ENCODE measurements at regions not wholly inside any gene's neighbourhood (a gene's known extent, or its start where the extent isn't known, plus 50 kb on each side); places are given as distances from the start of the nearest gene placed in this dataset.

DNA sequence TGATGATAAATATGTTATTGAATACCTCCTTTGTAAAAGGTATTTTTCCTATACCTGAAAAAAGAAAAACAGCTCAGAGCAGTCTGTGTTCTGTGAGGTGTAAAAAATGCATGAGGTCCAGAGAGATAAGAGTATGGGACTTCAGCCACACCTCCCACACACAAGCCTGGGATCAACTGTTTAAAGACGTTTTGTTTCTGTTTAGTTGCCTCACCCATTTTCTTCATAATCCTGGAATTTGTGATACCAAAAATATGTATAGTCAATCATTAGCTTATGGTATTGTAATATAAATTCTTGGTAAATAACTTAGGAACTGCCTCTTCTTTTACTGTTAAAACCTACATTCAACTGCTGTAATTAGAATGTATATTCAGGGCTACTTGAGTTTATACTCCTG, 1322.9 kb upstream of the TMEFF2 start:
- H3K27ac ChIP-seq, result no peak overlapping the region
- H3K4me1 ChIP-seq, result no peaks in the 10 kb centered on the region
- H3K27me3 ChIP-seq, result no peaks in the 10 kb centered on the region
- H3K4me3 ChIP-seq, result no peak overlapping the region
- TF ChIP-seq EP300 (IDR thresholded peaks at IDR 0.05) (no peak), POLR2A (IDR thresholded peaks at IDR 0.05) (no peak), POLR2AphosphoS5 (IDR thresholded peaks at IDR 0.05) (no peak)
- TF ChIP-seq, protein P1, sequence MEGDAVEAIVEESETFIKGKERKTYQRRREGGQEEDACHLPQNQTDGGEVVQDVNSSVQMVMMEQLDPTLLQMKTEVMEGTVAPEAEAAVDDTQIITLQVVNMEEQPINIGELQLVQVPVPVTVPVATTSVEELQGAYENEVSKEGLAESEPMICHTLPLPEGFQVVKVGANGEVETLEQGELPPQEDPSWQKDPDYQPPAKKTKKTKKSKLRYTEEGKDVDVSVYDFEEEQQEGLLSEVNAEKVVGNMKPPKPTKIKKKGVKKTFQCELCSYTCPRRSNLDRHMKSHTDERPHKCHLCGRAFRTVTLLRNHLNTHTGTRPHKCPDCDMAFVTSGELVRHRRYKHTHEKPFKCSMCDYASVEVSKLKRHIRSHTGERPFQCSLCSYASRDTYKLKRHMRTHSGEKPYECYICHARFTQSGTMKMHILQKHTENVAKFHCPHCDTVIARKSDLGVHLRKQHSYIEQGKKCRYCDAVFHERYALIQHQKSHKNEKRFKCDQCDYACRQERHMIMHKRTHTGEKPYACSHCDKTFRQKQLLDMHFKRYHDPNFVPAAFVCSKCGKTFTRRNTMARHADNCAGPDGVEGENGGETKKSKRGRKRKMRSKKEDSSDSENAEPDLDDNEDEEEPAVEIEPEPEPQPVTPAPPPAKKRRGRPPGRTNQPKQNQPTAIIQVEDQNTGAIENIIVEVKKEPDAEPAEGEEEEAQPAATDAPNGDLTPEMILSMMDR (IDR thresholded peaks at IDR 0.05), result no peak
- 63% methylated on average over 1 of the region's 1 CpG for WGBS
- no peaks in the 10 kb centered on the region for H3K36me3 ChIP-seq
- H3K9me3 ChIP-seq, result peaks cover 3% of the 10 kb centered on the region
- DNase-seq (ENCODE audit: low spot score in 2 of 2), result no peak

DNA sequence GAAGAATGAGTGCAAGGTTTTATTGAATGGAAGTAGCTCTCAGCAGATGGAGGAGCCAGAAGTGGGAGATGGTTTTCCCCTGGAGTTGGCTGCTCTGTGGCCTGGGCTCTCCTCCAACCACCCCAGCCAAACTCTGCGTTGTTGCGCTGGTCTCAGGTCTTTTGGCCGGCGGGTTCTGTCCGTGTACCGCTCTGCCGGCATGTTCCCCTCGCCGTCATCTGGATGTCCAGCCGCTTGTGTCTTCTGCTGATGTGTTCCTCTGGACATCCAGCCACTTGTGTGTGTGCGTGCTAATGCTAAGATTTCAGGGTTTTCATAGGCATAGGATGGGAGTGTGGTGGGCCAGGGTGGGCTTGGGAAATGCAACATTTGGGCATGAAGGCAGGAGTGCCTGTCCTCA, 1311.3 kb upstream of the TMEFF2 start:
- Histone ChIP-seq H3K9me3 (no peaks in the 10 kb centered on the region), H3K27ac (no peak overlapping the region), H3K4me3 (no peak overlapping the region), H3K4me1 (no peaks in the 10 kb centered on the region), H3K36me3 (no peaks in the 10 kb centered on the region), H3K27me3 (no peaks in the 10 kb centered on the region)
- no peak for TF ChIP-seq POLR2A (IDR thresholded peaks at IDR 0.05)
- TF ChIP-seq EP300 (IDR thresholded peaks at IDR 0.05), result no peak
- TF ChIP-seq, protein P1 (IDR thresholded peaks at IDR 0.05), result no peak
- no peak for TF ChIP-seq POLR2AphosphoS5 (IDR thresholded peaks at IDR 0.05)
- WGBS, result 93% methylated on average over 11 of the region's 11 CpGs
- DNase-seq (ENCODE audit: low spot score in 2 of 2), result no peak

DNA sequence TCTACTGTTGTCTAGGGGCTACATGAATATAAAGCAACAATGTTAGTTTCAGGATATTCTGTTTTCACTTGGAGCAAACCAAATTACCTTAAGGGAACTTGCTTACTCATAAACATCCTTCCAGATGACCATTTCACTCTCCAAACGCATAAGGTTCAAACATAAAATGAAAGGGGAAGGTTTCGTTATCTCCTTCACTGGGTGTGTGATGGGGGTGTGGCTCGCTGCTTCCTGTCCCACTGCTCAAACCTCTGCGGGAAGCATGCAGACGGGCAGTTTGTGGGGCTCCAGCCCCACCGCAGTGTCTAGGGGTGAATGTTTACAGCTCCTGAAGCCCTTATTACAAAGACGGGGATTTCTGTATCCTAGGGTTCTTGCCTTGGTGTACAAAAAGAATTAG, 1310.9 kb upstream of the TMEFF2 start:
- WGBS, result 77% methylated on average over 7 of the region's 7 CpGs
- TF ChIP-seq POLR2A (IDR thresholded peaks at IDR 0.05) (no peak), POLR2AphosphoS5 (IDR thresholded peaks at IDR 0.05) (no peak), EP300 (IDR thresholded peaks at IDR 0.05) (no peak)
- TF ChIP-seq, protein P1 (IDR thresholded peaks at IDR 0.05), result no peak

DNA sequence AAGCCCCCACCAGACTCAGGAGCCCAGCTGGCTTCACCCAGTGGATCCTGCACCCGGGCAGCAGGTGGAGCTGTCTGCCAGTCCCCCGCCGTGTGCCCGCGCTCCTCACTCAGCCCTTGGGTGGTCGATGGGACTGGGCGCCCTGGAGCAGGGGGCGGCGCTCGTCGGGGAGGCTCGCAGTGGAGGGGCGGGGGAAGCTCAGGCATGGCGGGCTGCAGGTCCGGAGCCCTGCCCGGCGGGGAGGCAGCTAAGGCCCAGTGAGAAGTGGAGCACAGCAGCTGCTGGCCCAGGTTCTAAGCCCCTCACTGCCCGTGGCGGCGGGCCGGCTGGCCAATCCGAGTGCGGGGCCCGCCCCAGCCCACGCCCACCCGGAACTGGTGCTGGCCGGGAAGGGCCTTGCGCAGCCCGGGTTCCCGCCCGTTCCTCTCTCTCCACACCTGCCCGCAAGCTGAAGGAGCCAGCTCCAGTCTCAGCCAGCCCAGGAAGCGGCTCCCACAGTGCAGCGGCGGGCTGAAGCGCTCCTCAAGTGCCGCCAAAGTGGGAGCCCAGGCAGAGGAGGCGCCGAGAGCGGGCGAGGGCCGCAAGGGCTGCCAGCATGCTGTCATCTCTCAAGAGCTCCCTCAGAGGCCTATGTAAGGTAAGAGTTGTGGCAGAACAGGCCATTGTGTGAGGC, 1307.8 kb upstream of the TMEFF2 start:
- TF ChIP-seq, protein P1 (IDR thresholded peaks at IDR 0.05), result no peak
- TF ChIP-seq POLR2AphosphoS5 (IDR thresholded peaks at IDR 0.05), result no peak
- TF ChIP-seq POLR2A (IDR thresholded peaks at IDR 0.05), result no peak
- no peak for TF ChIP-seq EP300 (IDR thresholded peaks at IDR 0.05)
- Histone ChIP-seq H3K27me3 (no peaks in the 10 kb centered on the region), H3K4me3 (no peak overlapping the region), H3K4me1 (no peaks in the 10 kb centered on the region), H3K9me3 (no peaks in the 10 kb centered on the region), H3K27ac (no peak overlapping the region), H3K36me3 (no peaks in the 10 kb centered on the region)
- peak in 1 of 2 donors; percentile 48 for DNase-seq (ENCODE audit: low spot score in 2 of 2)
- WGBS, result 93% methylated on average over 8 of the region's 42 CpGs

More for the DNA sequence above, 1310.9 kb upstream of the TMEFF2 start:
- no peaks in the 10 kb centered on the region for H3K27me3 ChIP-seq
- H3K36me3 ChIP-seq, result no peaks in the 10 kb centered on the region
- H3K9me3 ChIP-seq, result no peaks in the 10 kb centered on the region
- DNase-seq (ENCODE audit: low spot score in 2 of 2), result no peak
- H3K4me3 ChIP-seq, result no peak overlapping the region
- no peak overlapping the region for H3K27ac ChIP-seq
- no peaks in the 10 kb centered on the region for H3K4me1 ChIP-seq

DNA sequence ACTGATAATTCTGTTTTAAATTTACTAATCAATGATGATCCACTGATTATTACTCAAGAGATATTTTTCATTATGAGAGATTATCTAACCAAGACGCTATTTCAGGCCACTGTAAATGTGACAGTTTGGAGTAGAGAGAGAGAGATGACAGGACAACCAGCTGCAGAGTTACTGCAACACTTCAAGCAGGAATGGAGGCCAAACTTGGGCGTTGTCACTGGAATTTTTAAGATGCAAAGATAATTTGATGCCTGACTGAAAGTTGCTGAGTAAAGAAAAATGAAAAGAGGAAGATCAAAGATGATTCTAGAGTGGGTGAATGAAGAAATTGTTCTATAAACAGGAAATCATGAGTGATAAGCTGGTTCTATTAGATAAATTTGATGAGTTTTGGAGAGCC, 1302.1 kb upstream of the TMEFF2 start:
- H3K36me3 ChIP-seq, result no peaks in the 10 kb centered on the region
- WGBS, result 31% methylated on average over 2 of the region's 2 CpGs
- H3K27me3 ChIP-seq, result no peaks in the 10 kb centered on the region
- DNase-seq (ENCODE audit: low spot score in 2 of 2), result no peak
- H3K4me1 ChIP-seq, result no peaks in the 10 kb centered on the region
- no peak overlapping the region for H3K27ac ChIP-seq
- no peak overlapping the region for H3K4me3 ChIP-seq
- TF ChIP-seq POLR2AphosphoS5 (IDR thresholded peaks at IDR 0.05), result no peak
- TF ChIP-seq EP300 (IDR thresholded peaks at IDR 0.05), result no peak
- TF ChIP-seq, protein P1 (IDR thresholded peaks at IDR 0.05), result no peak
- TF ChIP-seq POLR2A (IDR thresholded peaks at IDR 0.05), result no peak
- H3K9me3 ChIP-seq, result no peaks in the 10 kb centered on the region

All from suprapubic skin (tissue), 4 donors.